ENCODE measurements at regions not wholly inside any gene's neighbourhood (a gene's known extent, or its start where the extent isn't known, plus 50 kb on each side); places are given as distances from the start of the nearest gene placed in this dataset.

- TF ChIP-seq CTCF (IDR thresholded peaks at IDR 0.05; ENCODE audit: borderline replicate concordance, extremely low read depth, low read length, poor library complexity, severe bottlenecking) (no peak), EZH2 (IDR thresholded peaks at IDR 0.05; ENCODE audit: borderline replicate concordance, low read depth, low read length, severe bottlenecking) (no peak)
These were observed 405.9 kb upstream of the PITX2 start for GRCh38 chr4:111028795-111029194.

All from DND-41 (cell line).